ENCODE measurements at regions not wholly inside any gene's neighbourhood (a gene's known extent, or its start where the extent isn't known, plus 50 kb on each side); places are given as distances from the start of the nearest gene placed in this dataset.

GRCh38 chr4:27184508-27185155 lies 324.0 kb downstream of the STIM2 start:
- Histone ChIP-seq H3K27me3 (no peaks in the 10 kb centered on the region), H3K27ac (no peak overlapping the region), H3K4me1 (no peaks in the 10 kb centered on the region), H3K36me3 (no peaks in the 10 kb centered on the region), H3K9me3 (no peaks in the 10 kb centered on the region), H3K4me3 (no peak overlapping the region)
- DNase-seq: no peak
- TF ChIP-seq CTCF (IDR thresholded peaks at IDR 0.05) (no peak), POLR2A (IDR thresholded peaks at IDR 0.05) (no peak)

- no peak for DNase-seq
- no peaks in the 10 kb centered on the region for H3K4me1 ChIP-seq
- no peaks in the 10 kb centered on the region for H3K27me3 ChIP-seq
- no peaks in the 10 kb centered on the region for H3K36me3 ChIP-seq
- no peaks in the 10 kb centered on the region for H3K9me3 ChIP-seq
- H3K4me3 ChIP-seq: no peak overlapping the region
- TF ChIP-seq POLR2A (IDR thresholded peaks at IDR 0.05) (no peak), CTCF (IDR thresholded peaks at IDR 0.05) (no peak)
- no peak overlapping the region for H3K27ac ChIP-seq
These were observed 326.1 kb downstream of the STIM2 start for GRCh38 chr4:27186710-27187109.

GRCh38 chr4:27187786-27188185 lies 327.1 kb downstream of the STIM2 start:
- no peak for DNase-seq
- Histone ChIP-seq H3K4me1 (no peaks in the 10 kb centered on the region), H3K9me3 (no peaks in the 10 kb centered on the region), H3K36me3 (no peaks in the 10 kb centered on the region), H3K27ac (no peak overlapping the region), H3K27me3 (no peaks in the 10 kb centered on the region), H3K4me3 (no peak overlapping the region)
- TF ChIP-seq POLR2A (IDR thresholded peaks at IDR 0.05) (no peak), CTCF (IDR thresholded peaks at IDR 0.05) (no peak)

GRCh38 chr4:27189683-27190082 lies 329.0 kb downstream of the STIM2 start:
- Histone ChIP-seq H3K36me3 (no peaks in the 10 kb centered on the region), H3K27ac (no peak overlapping the region), H3K4me3 (no peak overlapping the region), H3K27me3 (no peaks in the 10 kb centered on the region), H3K4me1 (no peaks in the 10 kb centered on the region), H3K9me3 (no peaks in the 10 kb centered on the region)
- TF ChIP-seq CTCF (IDR thresholded peaks at IDR 0.05) (no peak), POLR2A (IDR thresholded peaks at IDR 0.05) (no peak)
- no peak for DNase-seq

GRCh38 chr4:27191592-27191991 lies 331.0 kb downstream of the STIM2 start:
- no peaks in the 10 kb centered on the region for H3K36me3 ChIP-seq
- H3K4me1 ChIP-seq: no peaks in the 10 kb centered on the region
- H3K27me3 ChIP-seq: no peaks in the 10 kb centered on the region
- TF ChIP-seq CTCF (IDR thresholded peaks at IDR 0.05) (no peak), POLR2A (IDR thresholded peaks at IDR 0.05) (no peak)
- H3K9me3 ChIP-seq: no peaks in the 10 kb centered on the region
- no peak for DNase-seq
- no peak overlapping the region for H3K27ac ChIP-seq
- no peak overlapping the region for H3K4me3 ChIP-seq
